ENCODE measurements at regions not wholly inside any gene's neighbourhood (a gene's known extent, or its start where the extent isn't known, plus 50 kb on each side); places are given as distances from the start of the nearest gene placed in this dataset.
"Not testable (repeated sequence)": the region's sequence is repeated elsewhere in the genome, so short reads cannot be mapped to it uniquely, and the experiment has no call there.

DNA sequence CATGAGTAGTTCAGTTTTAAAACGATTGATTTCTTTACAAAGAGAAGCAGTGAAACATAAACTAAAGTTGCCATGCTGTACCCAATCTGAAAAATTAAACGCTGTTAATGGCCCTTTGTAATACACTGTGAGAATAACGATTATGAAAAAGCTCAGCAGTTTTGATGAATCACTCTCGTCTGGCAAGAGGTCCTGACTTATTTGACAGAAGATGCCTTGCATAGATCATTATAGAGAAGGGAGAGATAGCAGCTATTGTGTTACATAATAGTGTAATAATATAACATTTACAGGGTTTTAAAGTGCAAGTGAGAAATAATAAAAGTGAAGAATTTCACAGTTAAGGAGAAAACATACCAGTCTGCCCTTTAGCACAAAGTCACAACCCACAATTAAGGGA is 361.5 kb upstream of the CDH10 start:
- Mint-ChIP-seq H3K27me3 (ENCODE audit: low read depth) (no peaks in the 10 kb centered on the region), H3K4me3 (no peak overlapping the region), H3K9me3 (peaks cover 13% of the 10 kb centered on the region), H3K4me1 (peaks cover 4% of the 10 kb centered on the region), H3K27ac (ENCODE audit: unreplicated experiment) (no peak overlapping the region), H3K36me3 (ENCODE audit: low read depth) (no peaks in the 10 kb centered on the region)
- TF ChIP-seq, protein P1, sequence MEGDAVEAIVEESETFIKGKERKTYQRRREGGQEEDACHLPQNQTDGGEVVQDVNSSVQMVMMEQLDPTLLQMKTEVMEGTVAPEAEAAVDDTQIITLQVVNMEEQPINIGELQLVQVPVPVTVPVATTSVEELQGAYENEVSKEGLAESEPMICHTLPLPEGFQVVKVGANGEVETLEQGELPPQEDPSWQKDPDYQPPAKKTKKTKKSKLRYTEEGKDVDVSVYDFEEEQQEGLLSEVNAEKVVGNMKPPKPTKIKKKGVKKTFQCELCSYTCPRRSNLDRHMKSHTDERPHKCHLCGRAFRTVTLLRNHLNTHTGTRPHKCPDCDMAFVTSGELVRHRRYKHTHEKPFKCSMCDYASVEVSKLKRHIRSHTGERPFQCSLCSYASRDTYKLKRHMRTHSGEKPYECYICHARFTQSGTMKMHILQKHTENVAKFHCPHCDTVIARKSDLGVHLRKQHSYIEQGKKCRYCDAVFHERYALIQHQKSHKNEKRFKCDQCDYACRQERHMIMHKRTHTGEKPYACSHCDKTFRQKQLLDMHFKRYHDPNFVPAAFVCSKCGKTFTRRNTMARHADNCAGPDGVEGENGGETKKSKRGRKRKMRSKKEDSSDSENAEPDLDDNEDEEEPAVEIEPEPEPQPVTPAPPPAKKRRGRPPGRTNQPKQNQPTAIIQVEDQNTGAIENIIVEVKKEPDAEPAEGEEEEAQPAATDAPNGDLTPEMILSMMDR (conservative IDR thresholded peaks at IDR 0.05) = no peak
- DNase-seq (ENCODE audit: low read depth, low spot score) = no peak

DNA sequence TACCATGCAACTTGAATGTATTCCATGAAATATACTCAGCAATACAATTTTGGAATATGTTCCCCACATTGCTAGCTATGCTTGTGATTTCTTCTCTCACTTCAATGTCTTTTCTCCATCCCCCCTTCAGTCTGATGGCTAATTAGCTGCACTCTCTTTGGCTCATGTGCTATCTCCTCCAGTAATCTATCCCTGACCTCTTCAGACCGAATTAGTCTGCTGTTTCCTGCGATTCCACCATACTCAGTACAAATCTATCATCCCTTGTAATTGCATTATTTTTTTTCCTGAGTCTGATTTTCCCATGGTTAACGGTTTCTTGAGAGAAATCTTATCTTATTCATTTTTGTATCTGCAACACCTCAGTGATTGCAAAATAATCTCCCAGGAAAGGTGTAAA is 360.7 kb upstream of the CDH10 start:
- H3K4me1 Mint-ChIP-seq = peaks cover 4% of the 10 kb centered on the region
- no peaks in the 10 kb centered on the region for H3K36me3 Mint-ChIP-seq (ENCODE audit: low read depth)
- no peak overlapping the region for H3K27ac Mint-ChIP-seq (ENCODE audit: unreplicated experiment)
- H3K27me3 Mint-ChIP-seq (ENCODE audit: low read depth) = no peaks in the 10 kb centered on the region
- TF ChIP-seq, protein P1 (conservative IDR thresholded peaks at IDR 0.05) = no peak
- DNase-seq (ENCODE audit: low read depth, low spot score) = no peak
- no peak overlapping the region for H3K4me3 Mint-ChIP-seq
- peaks cover 11% of the 10 kb centered on the region for H3K9me3 Mint-ChIP-seq

DNA sequence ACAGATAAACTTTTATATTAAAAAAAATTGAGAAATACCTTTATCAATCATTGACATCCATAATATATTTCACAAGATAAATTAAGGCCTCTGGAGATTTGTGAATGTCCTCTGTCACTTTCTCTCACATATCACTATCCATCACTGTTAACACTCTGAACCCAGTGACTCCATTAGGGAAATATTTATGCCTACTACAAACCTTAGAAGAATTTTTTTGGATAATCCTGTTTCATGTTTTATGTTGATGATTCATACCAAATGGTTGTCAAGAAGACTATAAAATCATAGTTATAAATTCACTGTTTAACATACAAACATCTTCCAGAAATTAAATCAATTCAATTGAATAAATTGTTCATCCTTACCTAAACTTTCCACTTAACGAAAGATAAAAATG is 357.6 kb upstream of the CDH10 start:
- Mint-ChIP-seq H3K4me1 (peaks cover 4% of the 10 kb centered on the region), H3K9me3 (peaks cover 4% of the 10 kb centered on the region), H3K27me3 (ENCODE audit: low read depth) (no peaks in the 10 kb centered on the region), H3K4me3 (no peak overlapping the region), H3K36me3 (ENCODE audit: low read depth) (no peaks in the 10 kb centered on the region), H3K27ac (ENCODE audit: unreplicated experiment) (no peak overlapping the region)
- TF ChIP-seq, protein P1 (conservative IDR thresholded peaks at IDR 0.05) = no peak
- DNase-seq (ENCODE audit: low read depth, low spot score) = no peak

DNA sequence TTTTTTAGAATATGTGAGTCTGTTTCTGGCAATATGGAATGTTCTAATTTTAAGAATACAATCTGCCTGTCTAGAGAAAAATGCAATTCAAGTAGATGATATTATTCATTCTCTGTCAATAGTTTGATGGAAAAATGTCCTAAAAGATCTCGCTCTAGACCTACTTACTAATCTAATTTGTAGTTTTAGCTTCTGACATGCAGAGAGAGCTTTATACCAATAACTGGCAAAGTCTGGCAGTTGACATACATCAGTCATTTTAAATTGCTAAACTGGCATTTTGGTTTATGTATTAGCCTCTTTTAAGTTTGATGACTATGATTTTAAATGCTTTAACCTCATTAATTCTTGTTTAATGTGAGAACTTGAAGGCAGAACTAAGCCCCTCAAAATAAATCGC is 355.0 kb upstream of the CDH10 start:
- TF ChIP-seq, protein P1 (conservative IDR thresholded peaks at IDR 0.05) = no peak
- H3K9me3 Mint-ChIP-seq = peaks cover 14% of the 10 kb centered on the region
- H3K4me1 Mint-ChIP-seq = no peaks in the 10 kb centered on the region
- DNase-seq (ENCODE audit: low read depth, low spot score) = no peak
- no peak overlapping the region for H3K4me3 Mint-ChIP-seq
- no peak overlapping the region for H3K27ac Mint-ChIP-seq (ENCODE audit: unreplicated experiment)
- H3K36me3 Mint-ChIP-seq (ENCODE audit: low read depth) = peaks cover 4% of the 10 kb centered on the region
- no peaks in the 10 kb centered on the region for H3K27me3 Mint-ChIP-seq (ENCODE audit: low read depth)

DNA sequence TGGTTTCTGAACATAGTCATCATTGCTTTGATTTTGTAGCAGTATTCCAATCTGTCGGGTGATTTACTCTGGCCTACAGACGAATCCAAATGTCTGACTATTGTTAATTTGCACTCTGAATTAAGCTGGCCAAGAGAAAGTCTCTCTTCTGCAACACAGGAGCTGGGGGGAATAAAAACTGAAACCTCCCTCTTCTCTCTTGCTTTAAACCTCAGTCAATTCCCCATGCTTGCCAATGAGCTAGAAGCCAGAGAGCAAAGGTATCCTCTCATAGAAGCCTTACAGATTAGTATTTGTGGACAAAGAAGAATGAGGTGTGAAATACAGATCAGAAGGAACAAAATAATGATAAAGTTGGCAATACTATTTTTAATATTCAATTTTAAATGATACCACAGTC is 353.9 kb upstream of the CDH10 start:
- H3K27me3 Mint-ChIP-seq (ENCODE audit: low read depth) = no peaks in the 10 kb centered on the region
- H3K4me3 Mint-ChIP-seq = no peak overlapping the region
- H3K9me3 Mint-ChIP-seq = peaks cover 16% of the 10 kb centered on the region
- no peaks in the 10 kb centered on the region for H3K4me1 Mint-ChIP-seq
- peaks cover 4% of the 10 kb centered on the region for H3K36me3 Mint-ChIP-seq (ENCODE audit: low read depth)
- DNase-seq (ENCODE audit: low read depth, low spot score) = no peak
- TF ChIP-seq, protein P1 (conservative IDR thresholded peaks at IDR 0.05) = no peak
- H3K27ac Mint-ChIP-seq (ENCODE audit: unreplicated experiment) = no peak overlapping the region

DNA sequence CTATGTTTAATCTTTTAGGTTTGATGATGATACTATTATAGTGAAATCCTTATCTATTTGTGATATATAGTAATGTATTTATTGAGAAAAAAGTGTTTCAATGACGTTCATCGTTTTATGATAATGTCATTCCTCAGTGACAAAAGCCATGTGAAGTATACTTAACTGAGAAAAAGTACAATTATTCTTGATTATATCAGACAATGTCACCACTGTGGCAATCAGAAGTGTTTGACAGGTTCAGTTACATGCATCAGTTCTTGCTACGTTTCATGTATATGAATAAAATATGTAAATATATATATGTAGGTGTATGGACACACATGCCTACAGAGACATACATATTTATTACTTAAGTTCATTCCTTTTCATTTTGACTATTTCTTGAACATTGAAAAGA is 341.5 kb upstream of the CDH10 start:
- H3K9me3 Mint-ChIP-seq = no peaks in the 10 kb centered on the region
- no peak for DNase-seq (ENCODE audit: low read depth, low spot score)
- no peak overlapping the region for H3K27ac Mint-ChIP-seq (ENCODE audit: unreplicated experiment)
- no peaks in the 10 kb centered on the region for H3K4me1 Mint-ChIP-seq
- H3K36me3 Mint-ChIP-seq (ENCODE audit: low read depth) = no peaks in the 10 kb centered on the region
- H3K4me3 Mint-ChIP-seq = no peak overlapping the region
- H3K27me3 Mint-ChIP-seq (ENCODE audit: low read depth) = no peaks in the 10 kb centered on the region
- TF ChIP-seq, protein P1 (conservative IDR thresholded peaks at IDR 0.05) = no peak

DNA sequence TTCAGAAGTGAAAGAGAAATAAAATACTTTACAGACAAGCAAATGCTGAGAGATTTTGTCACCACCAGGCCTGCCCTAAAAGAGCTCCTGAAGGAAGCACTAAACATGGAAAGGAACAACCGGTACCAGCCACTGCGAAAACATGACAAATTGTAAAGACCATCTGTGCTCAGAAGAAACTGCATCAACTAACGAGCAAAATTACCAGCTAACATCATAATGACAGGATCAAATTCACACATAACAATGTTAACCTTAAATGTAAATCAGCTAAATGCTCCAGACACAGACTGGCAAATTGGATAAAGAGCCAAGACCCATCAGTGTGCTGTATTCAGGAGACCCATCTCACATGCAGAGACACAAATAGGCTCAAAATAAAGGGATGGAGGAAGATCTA is 333.8 kb upstream of the CDH10 start:
- not testable (repeated sequence) for DNase-seq (ENCODE audit: low read depth, low spot score); H3K9me3 Mint-ChIP-seq; H3K27ac Mint-ChIP-seq (ENCODE audit: unreplicated experiment); H3K27me3 Mint-ChIP-seq (ENCODE audit: low read depth); H3K36me3 Mint-ChIP-seq (ENCODE audit: low read depth); H3K4me3 Mint-ChIP-seq; H3K4me1 Mint-ChIP-seq

All from neural crest cell (in vitro differentiated cells).